Osteoblast (primary cell): ENCODE measurements at regions not wholly inside any gene's neighbourhood (a gene's known extent, or its start where the extent isn't known, plus 50 kb on each side); places are given as distances from the start of the nearest gene placed in this dataset.

Experiments used
- DNase-seq: peaks from one replicate; pipeline ENCODE4 v3.0.0; 2011; ENCODE audit warnings: low spot score, mixed read lengths; ENCODE audit not compliant: insufficient read length; ENCODE audit errors: missing footprints
- H2AFZ ChIP-seq: 2 replicates; pipeline ENCODE4 v1.6.0; 2011; ENCODE audit warnings: mild to moderate bottlenecking, low read length
- H3K27ac ChIP-seq: 2 replicates; pipeline ENCODE4 v1.5.1; 2011; ENCODE audit warnings: mild to moderate bottlenecking, low read depth, low read length, moderate library complexity
- H3K27me3 ChIP-seq: 2 replicates; pipeline ENCODE4 v1.6.0; 2012; ENCODE audit warnings: mild to moderate bottlenecking, control low read depth, inconsistent platforms, low read length, moderate library complexity; ENCODE audit not compliant: insufficient read depth
- H3K36me3 ChIP-seq: 2 replicates; pipeline ENCODE4 v1.5.1; 2011; ENCODE audit warnings: mild to moderate bottlenecking, low read length, control low read depth, moderate library complexity; ENCODE audit not compliant: insufficient read depth
- H3K4me1 ChIP-seq: 2 replicates; pipeline ENCODE4 v1.5.1; 2011; ENCODE audit warnings: mild to moderate bottlenecking, low read length, control low read depth, moderate library complexity; ENCODE audit not compliant: insufficient read depth
- H3K4me2 ChIP-seq: 2 replicates; pipeline ENCODE4 v1.6.0; 2011; ENCODE audit warnings: mild to moderate bottlenecking, low read length; ENCODE audit not compliant: insufficient read depth
- H3K4me3 ChIP-seq: fragments of 200-600 bp; sonication (generic); 3 replicates; pipeline ENCODE4 v1.5.1; 2012; ENCODE audit warnings: mild to moderate bottlenecking, low read length, inconsistent platforms; ENCODE audit not compliant: insufficient read depth
- H3K79me2 ChIP-seq: 2 replicates; pipeline ENCODE4 v1.6.0; 2012; ENCODE audit warnings: mild to moderate bottlenecking, low read length, control low read depth, inconsistent platforms; ENCODE audit not compliant: insufficient read depth
- H3K9me3 ChIP-seq: 2 replicates; pipeline ENCODE4 v1.5.1; 2011; ENCODE audit warnings: low read depth, low read length, control low read depth
- H4K20me1 ChIP-seq: 2 replicates; pipeline ENCODE4 v1.6.0; 2012; ENCODE audit warnings: mild to moderate bottlenecking, low read length, control low read depth; ENCODE audit not compliant: insufficient read depth
- CTCF ChIP-seq: IDR thresholded peaks from 2 replicates; pipeline ENCODE4 v1.5.1; 2011; ENCODE audit warnings: mild to moderate bottlenecking, low read depth, low read length, moderate library complexity; ENCODE audit errors: extremely low read depth

- no peaks in the 10 kb centered on the region for H3K27me3 ChIP-seq
- DNase-seq, result no peak
Measured at GRCh38 chr6:163779727-163780284, 365.3 kb downstream of the QKI start.

GRCh38 chr6:163777716-163778115 is 363.2 kb downstream of the QKI start:
- H3K9me3 ChIP-seq, result no peaks in the 10 kb centered on the region
- H3K27me3 ChIP-seq, result no peaks in the 10 kb centered on the region
- H3K4me2 ChIP-seq, result no peak overlapping the region
- H3K79me2 ChIP-seq, result no peaks in the 10 kb centered on the region
- H3K4me1 ChIP-seq, result no peaks in the 10 kb centered on the region
- no peak overlapping the region for H3K27ac ChIP-seq
- H3K36me3 ChIP-seq, result no peaks in the 10 kb centered on the region
- no peak for DNase-seq
- H2AFZ ChIP-seq, result no peak overlapping the region
- H3K4me3 ChIP-seq, result no peak overlapping the region
- H4K20me1 ChIP-seq, result no peaks in the 10 kb centered on the region
- TF ChIP-seq CTCF, result no peak

More at GRCh38 chr6:163779727-163780284, 365.3 kb downstream of the QKI start:
- Histone ChIP-seq H3K4me3 (no peak overlapping the region), H3K4me2 (no peak overlapping the region), H3K9me3 (no peaks in the 10 kb centered on the region), H2AFZ (no peak overlapping the region), H3K27ac (no peak overlapping the region), H3K4me1 (no peaks in the 10 kb centered on the region), H4K20me1 (no peaks in the 10 kb centered on the region), H3K79me2 (no peaks in the 10 kb centered on the region), H3K36me3 (no peaks in the 10 kb centered on the region)
- TF ChIP-seq CTCF, result no peak

- Histone ChIP-seq H3K9me3 (no peaks in the 10 kb centered on the region), H3K4me2 (no peak overlapping the region), H2AFZ (no peak overlapping the region), H3K27me3 (no peaks in the 10 kb centered on the region), H3K79me2 (no peaks in the 10 kb centered on the region), H4K20me1 (no peaks in the 10 kb centered on the region), H3K36me3 (no peaks in the 10 kb centered on the region), H3K4me3 (no peak overlapping the region), H3K27ac (no peak overlapping the region), H3K4me1 (no peaks in the 10 kb centered on the region)
- DNase-seq, result no peak
- no peak for TF ChIP-seq CTCF
Measured at GRCh38 chr6:163776906-163777686, 362.6 kb downstream of the QKI start.

- H3K4me3 ChIP-seq, result no peak overlapping the region
- no peak for DNase-seq
- H3K27me3 ChIP-seq, result no peaks in the 10 kb centered on the region
- no peaks in the 10 kb centered on the region for H3K4me1 ChIP-seq
- H2AFZ ChIP-seq, result no peak overlapping the region
- no peak overlapping the region for H3K4me2 ChIP-seq
- H3K27ac ChIP-seq, result no peak overlapping the region
- no peaks in the 10 kb centered on the region for H3K9me3 ChIP-seq
- H3K36me3 ChIP-seq, result no peaks in the 10 kb centered on the region
- no peaks in the 10 kb centered on the region for H3K79me2 ChIP-seq
- H4K20me1 ChIP-seq, result no peaks in the 10 kb centered on the region
- no peak for TF ChIP-seq CTCF
Measured at GRCh38 chr6:163776196-163776905, 361.8 kb downstream of the QKI start.
